NCI-H1417 (cell line): ENCODE measurements at regions not wholly inside any gene's neighbourhood (a gene's known extent, or its start where the extent isn't known, plus 50 kb on each side); places are given as distances from the start of the nearest gene placed in this dataset.

Experiments
- DNase-seq, 3 experiments: peaks; one replicate each; lab custom pipeline; 2025; lab: John Stamatoyannopoulos, UW

GRCh38 chr6:113344969-113345368 lies 512.2 kb upstream of the MARCKS start:
- DNase-seq, result no peak

- no peak for DNase-seq
These were observed 509.7 kb upstream of the MARCKS start for GRCh38 chr6:113347436-113347835.

GRCh38 chr6:113350461-113350860 lies 506.7 kb upstream of the MARCKS start:
- no peak for DNase-seq

GRCh38 chr6:113351173-113351834 lies 505.8 kb upstream of the MARCKS start:
- no peak for DNase-seq

- DNase-seq, result no peak
These were observed 504.9 kb upstream of the MARCKS start for GRCh38 chr6:113352029-113352801.

GRCh38 chr6:113352831-113353230 lies 504.3 kb upstream of the MARCKS start:
- DNase-seq, result no peak

GRCh38 chr6:113353392-113353791 lies 503.8 kb upstream of the MARCKS start:
- no peak for DNase-seq

- no peak for DNase-seq
These were observed 502.8 kb upstream of the MARCKS start for GRCh38 chr6:113354204-113354895.

- DNase-seq, result no peak
These were observed 501.0 kb upstream of the MARCKS start for GRCh38 chr6:113356139-113356538.

- DNase-seq, result no peak
These were observed 500.1 kb upstream of the MARCKS start for GRCh38 chr6:113357041-113357440.

- no peak for DNase-seq
These were observed 499.0 kb upstream of the MARCKS start for GRCh38 chr6:113358063-113358583.

- DNase-seq, result peak in 2 of 3 experiments; percentile 52 to 70
These were observed 497.7 kb upstream of the MARCKS start for GRCh38 chr6:113359155-113360140.

- peak in 2 of 3 experiments; percentile 14 to 27 for DNase-seq
These were observed 496.0 kb upstream of the MARCKS start for GRCh38 chr6:113361014-113361645.

GRCh38 chr6:113362301-113363047 lies 494.7 kb upstream of the MARCKS start:
- peak in 1 of 3 experiments; percentile 4 for DNase-seq

- DNase-seq, result no peak
These were observed 493.9 kb upstream of the MARCKS start for GRCh38 chr6:113363048-113363798.

- no peak for DNase-seq
These were observed 493.3 kb upstream of the MARCKS start for GRCh38 chr6:113363866-113364265.

GRCh38 chr6:113364766-113365165 lies 492.4 kb upstream of the MARCKS start:
- no peak for DNase-seq

- DNase-seq, result no peak
These were observed 492.0 kb upstream of the MARCKS start for GRCh38 chr6:113365191-113365590.

- DNase-seq, result no peak
These were observed 490.6 kb upstream of the MARCKS start for GRCh38 chr6:113366505-113366904.
